HG02840 (cell line): ENCODE measurements at regions not wholly inside any gene's neighbourhood (a gene's known extent, or its start where the extent isn't known, plus 50 kb on each side); places are given as distances from the start of the nearest gene placed in this dataset.
"Not testable (repeated sequence)": the region's sequence is repeated elsewhere in the genome, so short reads cannot be mapped to it uniquely, and the experiment has no call there.

Source experiments
- ATAC-seq: cut with Tn5 transposase; IDR thresholded peaks from one replicate; pipeline ENCODE4 v1.9.1; 2021; ENCODE audit warnings: mild to moderate bottlenecking, moderate library complexity, moderate number of reproducible peaks; ENCODE audit not compliant: unreplicated experiment, low FRiP score

DNA sequence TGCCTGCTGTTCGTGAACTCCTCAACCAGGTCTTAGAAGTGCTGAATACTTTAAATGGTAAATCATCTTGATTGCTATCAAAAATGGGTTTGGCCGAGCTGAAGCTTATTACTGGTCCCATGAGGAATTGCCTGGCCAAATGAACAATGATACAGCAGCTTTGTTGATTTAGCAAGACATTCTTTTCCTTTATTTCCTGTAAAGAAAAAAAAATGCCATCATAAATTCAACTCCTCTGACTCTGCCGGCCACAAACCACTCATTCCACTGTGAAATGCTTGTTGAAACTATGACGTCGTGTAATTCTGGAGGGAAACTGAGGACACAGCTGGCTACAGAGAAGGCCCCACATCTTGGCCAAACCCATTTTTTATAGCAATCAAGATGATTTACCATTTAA is 74.2 kb upstream of the ID2 start:
- ATAC-seq = no peak

DNA sequence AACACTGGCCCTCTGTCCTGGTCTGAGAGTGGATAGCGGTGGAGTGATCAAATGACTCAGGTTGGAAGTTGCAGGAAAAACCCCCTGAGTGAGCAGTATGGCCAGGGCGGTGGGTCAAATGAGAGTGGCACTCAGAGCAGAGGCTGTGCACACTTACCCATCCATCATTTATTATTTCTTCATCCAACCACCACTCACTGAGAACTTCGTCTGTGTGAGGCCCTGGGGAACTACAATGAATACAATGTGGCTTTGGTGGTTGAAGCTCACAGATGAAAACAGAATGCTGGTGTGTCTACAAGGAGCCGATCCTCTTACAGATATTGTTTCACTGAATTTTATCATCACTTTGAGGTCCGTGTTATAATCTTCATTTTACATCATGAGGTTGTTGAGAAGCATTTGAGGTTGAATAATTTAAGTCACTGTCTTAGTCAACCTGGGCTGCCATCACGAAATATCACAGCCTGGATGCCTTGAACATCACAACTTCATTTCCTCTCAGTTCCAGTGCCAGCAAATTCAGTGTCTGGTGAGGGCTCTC is 73.4 kb upstream of the ID2 start:
- ATAC-seq = no peak

DNA sequence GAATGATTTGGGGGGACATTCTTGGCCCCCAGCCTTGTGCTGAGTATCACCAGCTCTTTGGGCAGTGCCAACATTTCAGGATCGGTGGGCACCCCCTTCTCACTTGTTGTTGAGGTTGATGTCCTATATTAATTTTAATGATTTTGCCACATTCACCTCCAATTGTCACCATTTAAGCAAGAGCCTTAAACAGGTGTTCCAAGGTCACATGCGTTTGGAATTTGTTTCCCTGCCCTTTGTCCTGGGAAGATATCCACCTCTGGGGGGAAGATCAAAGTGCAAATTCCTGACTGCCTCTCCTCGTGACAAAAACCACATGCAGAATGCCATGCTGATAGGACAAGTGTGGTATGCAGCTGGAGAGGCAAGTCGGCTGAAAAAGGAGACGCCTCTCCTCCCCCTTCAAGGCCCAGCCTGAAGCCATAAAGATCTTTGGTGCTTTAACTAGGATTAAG is 72.5 kb upstream of the ID2 start:
- ATAC-seq = no peak

DNA sequence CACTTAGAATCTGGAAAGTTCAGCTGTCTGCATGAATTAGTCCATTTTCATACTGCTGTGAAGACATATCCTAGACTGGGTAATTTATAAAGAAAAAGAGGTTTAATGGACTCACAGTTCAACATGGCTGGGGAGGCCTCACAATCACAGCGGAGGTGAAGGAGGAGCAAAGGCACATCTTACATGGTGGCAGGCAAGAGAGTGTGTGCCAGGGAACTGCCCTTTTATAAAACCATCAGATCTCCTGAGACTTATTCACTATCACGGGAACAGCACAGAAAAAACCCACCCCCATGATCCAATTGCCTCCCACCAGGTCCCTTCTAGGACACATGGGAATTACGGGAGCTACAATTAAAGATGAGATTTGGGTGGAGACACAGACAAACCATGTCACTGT is 71.1 kb upstream of the ID2 start:
- ATAC-seq = not testable (repeated sequence)

DNA sequence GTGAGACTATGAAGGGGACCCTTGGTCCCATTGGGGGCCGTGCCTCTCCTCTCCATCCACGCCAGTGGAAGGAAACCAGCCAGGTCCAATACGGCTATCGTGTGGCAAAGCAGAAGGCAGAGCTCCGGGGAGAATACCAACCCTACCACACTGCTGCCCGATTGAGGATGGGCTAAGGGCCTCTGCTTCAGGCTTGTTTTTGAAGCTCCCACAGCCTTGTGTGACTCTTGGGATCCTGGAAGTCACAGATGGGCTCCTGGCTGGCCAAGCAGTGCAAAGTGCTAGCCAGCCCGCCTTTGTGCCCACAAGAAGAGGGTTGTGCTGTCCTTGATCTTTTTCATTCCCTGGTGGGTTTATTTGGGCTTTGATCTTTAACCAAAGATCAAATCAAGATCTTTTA is 70.6 kb upstream of the ID2 start:
- ATAC-seq = no peak

DNA sequence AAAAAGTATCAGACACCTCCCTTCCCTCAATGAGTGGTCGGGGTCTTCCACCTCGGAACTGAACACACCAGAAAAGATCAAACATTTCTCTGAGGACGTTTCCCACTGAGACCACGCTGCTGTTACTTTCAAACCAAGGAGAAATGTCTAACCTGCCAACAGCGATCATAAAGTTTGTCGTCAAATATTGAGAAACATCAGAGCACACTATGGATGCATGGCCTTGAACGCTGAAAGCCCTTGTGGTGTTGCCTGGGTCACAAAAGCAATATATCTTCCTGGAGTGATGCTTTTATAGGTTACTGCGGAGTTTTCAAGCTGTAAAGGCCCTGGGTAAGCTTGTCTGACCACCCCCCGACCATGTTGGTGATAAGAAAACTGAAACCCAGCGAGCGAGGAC is 70.2 kb upstream of the ID2 start:
- no peak for ATAC-seq

DNA sequence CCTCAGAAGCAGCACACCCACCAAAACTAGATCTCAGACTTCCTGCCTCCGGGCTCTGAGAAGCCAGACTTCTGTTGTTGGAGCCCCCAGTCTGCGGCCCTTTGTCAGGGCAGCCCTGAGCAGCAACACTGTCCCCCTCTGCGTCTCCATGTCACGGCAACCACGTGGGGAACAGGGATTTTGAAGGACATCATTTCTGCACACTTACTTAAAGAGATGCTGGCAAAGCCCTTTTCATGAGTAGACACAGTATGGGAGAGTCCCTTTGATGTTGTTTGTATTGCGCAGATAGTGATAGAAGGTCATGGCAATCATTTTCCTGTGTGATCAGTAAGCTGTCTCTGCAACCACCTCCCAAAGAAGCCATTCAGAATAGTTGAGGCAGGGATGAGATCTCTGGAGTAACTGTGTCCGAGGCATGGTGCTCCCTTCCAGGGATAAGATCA is 69.1 kb upstream of the ID2 start:
- no peak for ATAC-seq

DNA sequence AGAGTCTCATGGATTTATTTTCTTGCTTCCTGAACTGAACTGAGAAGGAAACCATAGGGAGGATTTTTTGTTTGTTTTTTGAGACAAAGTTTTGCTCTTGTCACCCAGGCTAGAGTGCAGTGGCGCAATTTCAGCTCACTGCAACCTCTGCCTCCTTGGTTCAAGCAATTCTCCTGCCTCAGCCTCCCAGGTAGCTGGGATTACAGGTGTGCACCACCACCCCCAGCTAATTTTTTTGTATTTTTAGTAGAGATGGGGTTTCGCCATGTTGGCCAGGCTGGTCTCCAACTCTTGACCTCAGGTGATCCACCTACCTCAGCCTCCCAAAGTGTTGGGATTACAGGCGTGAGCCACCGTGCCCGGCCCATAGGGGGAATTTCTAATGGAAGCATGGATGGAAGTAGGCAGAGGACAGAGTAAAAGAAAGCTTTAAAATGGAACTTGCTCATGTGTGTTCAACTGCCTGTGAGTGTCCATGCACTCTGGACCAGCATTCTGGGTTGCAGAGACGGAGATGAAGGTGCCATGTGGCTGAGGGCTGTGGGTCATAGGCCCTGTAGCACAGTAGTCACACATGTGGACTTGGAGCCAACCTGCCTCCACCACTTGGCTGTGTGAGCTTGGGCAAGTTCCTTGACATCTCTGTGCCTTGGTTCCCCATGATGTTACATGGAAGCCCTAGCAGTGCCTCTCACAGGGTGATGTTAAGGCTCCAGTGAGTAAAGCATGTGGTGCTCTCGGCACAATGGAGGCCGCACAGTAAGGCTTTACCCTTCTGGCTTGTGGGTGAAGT is 68.5 kb upstream of the ID2 start:
- ATAC-seq = not testable (repeated sequence)

DNA sequence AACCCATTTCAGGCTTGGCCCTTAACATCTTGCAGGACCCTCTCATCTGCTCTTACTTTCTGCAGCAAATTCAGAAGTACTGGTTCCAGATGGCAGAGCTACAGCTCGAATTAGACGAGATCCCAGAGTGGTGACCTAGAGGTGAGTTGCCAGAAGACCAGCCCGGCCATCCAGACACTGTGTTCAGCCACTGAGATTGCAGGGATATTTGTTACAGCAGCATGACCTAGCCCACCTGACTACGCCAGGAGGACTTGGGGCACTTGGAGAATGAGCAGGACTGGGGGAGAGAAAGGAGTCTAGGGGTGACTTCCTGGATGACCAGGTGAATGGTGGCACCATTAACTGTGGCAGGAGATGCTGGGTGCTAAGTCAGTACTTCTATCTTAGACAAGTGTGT is 67.2 kb upstream of the ID2 start:
- ATAC-seq = no peak

DNA sequence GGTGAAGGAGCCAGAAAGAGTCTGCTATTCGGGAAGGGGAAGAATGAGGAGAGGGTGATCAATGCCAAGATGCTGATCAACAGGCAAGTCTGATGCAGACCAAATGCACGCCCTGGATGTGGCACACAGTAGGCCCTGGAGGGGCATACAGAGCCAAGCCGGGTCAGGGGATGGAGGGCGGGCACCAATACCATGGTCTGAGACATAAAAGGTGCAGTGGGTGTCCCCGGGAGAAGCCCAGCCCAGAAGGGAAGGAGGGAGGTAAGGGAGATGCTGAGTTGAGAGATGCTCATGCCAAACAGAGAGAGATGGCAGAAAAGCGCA is 66.6 kb upstream of the ID2 start:
- ATAC-seq = no peak

DNA sequence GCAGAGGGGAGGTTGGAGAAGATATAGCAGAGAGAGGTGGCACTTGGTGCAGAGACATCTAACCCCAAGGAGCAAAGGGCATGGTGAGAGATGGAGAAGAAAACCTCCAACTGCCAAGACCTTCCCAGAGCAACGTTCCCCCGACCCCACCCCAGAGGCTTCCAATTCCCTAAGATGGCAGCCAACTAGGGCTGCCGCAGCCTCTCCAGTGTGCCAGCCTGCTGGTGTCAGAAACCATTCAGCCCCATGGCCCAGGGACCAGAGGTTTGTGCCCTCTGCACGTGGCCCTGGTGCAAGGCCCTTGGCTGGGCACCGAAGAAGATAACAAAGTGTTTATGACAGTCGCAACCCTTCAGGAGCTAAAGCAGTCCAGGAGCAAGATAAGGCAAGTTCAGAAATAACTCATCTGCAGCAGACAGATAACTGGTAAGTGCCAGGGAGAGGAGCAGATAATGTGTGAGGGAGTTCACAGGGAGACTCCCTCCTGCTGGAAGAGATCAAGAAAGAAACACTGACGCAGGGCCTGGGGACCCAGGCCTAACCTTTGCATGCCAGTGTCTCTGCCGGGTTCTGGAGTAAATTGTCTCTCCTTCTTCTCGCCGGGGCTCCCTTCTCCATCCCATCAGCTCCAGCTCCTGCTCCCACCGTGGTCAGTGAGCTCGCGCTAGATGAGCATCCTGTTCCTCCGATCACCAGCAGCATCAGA is 66.1 kb upstream of the ID2 start:
- ATAC-seq = no peak

DNA sequence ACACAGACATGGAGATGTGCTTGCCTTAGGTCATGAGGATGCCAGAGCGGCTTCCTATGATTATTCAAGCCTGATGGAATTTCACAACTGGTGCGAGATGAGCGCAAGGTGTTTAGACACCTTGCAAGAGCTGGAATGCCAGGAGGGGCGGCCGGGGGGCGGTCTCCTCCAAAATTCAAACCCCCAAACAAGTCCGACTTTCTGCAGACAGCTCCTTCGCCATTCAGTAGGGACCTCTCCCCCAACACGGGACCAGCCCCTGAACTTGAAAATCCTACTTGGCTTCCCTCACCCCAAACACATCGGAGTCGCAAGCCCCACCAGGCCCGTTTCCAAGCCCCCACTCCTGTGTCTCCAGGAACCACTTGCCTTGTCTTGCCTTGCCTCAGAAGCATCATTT is 64.8 kb upstream of the ID2 start:
- no peak for ATAC-seq

DNA sequence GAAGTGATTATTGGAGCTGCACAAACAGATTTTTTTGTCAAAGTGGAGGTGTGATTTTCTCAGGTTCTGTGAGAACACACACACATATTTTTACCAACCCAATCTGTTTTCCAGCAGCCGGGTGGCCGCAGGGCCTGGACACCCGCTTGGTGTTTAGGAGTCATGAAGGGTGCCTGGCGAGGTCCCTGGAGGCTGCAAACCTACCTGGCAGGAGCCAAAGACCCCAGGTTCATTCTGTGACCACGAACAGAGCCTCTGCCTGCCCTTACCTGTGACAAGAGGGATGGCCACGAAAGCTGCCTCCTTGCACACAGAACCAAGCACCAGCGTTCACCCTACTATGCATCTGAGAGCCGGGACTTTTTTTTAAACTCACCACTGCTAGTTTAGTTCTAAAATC is 64.3 kb upstream of the ID2 start:
- ATAC-seq = no peak

DNA sequence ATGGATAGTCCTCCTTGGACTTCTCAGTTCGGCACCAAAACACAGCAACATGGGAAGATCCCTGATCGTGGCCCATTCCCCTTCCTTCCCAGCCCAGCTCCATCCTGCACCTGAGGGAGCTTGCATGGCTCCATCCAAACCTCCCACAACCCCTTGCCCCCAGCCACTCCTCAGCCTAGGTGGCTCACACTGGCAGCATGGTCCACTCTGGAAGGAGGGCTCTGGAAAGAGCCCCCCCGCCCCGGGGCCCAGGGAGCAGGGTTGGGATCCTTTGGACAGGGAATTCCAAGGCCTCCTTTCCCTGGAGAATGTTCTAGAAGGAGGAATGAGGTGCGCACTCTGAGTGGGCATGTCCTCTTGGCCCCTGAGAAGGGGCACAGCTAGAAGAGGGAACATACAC is 62.8 kb upstream of the ID2 start:
- ATAC-seq = no peak

DNA sequence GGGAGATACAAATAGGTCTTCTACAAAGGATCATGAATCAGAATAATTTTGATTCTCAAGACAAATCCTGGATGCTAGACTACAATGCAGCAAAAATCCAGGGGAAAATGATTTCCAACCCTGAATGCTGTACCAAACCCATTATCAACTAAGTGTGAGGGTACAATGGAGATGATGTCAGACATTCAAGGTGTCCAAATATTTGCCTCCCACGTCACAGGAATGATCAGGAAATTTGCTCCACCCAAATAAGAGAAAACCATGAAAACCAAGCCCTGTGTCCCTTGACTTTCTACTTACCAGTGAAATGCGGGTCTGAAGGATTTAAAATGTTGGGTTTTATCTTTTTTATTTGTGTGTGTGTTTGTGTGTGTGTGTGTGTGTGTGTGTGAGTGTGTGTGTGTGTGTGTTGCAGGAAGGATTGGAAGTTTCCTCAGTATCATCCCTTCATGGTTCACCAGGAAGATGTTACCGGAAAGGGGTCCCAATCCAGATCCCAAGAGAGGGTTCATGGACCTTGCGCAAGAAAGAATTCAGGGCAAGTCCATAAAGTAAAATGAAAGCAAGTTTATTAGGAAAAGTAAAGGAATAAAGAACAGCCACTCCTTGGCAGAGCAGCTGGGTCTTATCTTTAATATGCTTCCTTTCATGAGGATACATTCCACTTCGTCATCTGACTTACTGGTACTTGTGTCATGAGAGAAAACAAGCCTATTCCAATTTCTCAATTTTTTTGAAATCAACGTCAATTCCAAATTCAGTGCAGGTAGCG is 61.1 kb upstream of the ID2 start:
- ATAC-seq = no peak

DNA sequence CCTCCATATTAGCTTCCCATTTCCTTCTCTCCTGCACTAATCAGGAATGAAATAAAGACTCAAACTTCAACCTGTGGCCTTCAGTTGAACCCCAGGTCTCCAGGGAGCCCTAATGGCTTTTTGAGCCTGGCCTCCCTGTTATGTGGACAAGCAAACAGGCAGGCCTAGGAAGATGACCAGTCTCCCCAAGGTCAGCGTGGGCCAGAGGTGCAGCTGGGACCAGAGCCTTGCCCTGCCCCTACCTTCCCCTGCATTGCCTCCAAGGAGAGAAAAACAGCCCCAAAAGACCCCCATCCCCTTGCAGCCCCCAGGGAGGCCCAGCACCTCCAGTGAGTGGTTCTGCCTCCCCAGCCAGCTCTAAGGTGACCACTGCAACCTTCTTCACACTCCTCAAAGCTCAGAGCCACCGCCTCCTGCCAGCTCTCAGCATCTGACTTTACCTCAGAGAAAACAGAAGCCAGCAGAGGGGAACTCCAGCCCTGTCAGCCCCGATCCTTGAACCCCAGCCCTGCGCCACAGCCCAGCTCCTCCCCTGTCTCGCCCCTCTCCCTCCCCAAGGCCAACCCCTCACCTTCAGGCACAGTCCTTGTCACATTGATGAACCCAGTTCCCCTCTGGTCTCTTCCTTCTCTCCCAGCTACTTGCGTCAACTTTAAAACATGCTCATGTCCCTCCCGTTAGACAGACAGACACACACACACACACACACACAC is 59.5 kb upstream of the ID2 start:
- no peak for ATAC-seq

DNA sequence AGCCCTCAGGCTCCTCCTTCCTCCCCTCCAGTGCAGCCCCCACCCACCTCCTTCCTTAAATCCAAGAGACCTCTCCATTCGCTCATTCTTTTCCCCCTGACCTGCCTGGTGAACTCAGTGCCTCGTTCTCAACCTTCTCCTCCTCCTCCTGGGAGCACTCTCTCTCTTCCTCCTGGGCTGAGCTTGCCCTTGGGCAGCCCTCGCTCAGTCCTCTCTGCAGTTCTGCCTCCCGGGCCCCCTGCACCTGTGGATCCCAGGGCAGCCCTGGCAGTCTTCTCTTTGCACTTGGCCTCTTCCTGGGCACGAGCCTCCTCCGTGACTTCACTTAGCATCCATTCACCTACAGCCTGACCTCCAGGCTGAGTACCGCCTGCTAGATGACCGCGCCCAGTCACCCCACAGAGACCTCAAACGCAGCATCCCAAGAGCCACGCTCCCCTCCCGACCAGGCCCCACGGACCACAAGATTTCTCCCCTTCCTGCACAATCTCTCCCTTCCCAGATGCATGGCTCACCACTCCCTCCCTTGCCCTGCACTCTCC is 58.9 kb upstream of the ID2 start:
- no peak for ATAC-seq

DNA sequence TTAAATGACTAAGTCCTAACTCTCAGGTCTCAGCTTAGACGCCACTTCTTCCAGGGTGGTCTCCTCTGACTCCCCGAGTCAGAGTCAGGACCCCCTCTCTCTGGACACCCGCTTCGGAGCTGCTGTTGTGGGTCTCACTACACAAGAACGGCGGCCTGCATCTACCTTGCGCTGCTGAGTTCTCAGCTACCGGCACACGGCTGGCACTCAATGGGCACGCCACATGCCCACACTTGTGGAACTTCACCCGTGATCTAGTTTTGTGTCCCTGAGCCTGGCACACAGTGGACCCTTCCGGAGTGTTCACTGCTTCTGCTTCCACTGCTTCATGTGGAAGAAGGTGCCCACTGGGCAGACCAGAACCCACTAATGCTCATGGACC is 58.3 kb upstream of the ID2 start:
- no peak for ATAC-seq

DNA sequence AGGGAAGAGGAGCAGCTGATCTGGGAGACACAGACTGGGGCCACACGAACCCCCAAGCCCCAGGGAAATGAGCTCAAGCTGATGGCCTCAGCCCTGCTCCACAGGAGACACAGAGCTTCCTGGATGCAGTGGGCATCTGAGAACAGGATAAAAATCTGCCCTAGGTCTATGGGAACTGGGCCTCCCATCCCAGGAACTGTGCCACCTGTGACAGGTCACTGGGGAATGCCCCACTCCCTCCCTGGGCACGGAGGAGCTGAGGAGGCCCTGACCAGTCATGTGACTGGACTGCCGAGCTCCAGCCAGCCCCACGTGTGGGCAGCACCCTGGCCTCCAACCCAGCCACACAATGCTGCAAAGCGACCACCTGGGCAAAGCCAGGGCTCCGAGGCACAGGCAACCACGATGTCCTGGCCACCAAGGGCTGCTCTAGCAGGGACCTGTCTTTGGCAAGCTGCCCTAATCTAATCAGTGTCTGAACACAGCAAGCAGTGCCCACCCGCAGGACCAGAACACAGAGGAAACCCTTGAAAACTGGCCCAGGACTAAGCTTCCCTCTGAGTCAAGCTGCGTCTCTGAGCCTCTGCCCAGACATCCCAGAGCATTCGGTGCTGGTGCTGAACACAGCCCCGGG is 57.8 kb upstream of the ID2 start:
- no peak for ATAC-seq

DNA sequence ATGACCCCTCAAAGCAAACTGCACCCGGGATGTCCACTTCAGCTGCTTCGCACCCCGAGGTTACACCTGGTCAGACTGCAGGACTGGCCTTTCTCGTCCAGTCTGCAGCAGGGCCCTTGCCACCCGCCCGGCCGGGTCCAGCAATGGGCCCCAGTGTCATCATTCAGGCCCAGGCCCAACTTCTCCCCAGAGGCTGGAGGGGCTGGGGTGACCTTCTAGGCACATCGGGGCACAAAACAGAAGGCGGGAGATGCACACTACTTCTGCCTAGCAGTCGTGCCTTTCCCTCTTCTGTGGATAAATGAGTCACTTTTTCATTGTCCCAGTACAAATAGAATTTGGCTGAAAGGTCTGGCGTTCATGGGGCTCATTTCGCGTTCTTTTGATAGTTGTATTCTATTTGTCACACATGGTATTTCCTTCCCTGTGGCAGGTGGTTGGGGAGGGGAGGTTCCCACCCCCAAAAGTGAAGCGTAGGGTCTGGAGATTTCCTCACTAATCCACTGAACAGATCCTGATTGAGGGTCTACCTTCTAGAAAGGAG is 56.9 kb upstream of the ID2 start:
- ATAC-seq = no peak
